Loucy (cell line): ENCODE measurements at regions not wholly inside any gene's neighbourhood (a gene's known extent, or its start where the extent isn't known, plus 50 kb on each side); places are given as distances from the start of the nearest gene placed in this dataset.
A peak's percentile ranks its signal among the peaks of the same experiment; 100 is the strongest.

ENCODE experiments used
- H2AFZ ChIP-seq: fragments of 200-600 bp; sonication (generic); 2 replicates; pipeline ENCODE4 v1.6.0; 2016; ENCODE audit warnings: antibody characterized with exemption, mild to moderate bottlenecking, low read length, moderate library complexity
- H3F3A ChIP-seq: fragments of 200-600 bp; 2 replicates; pipeline ENCODE4 v1.6.0; 2016; ENCODE audit warnings: antibody characterized with exemption, low read depth, mild to moderate bottlenecking
- H3K27me3 ChIP-seq: fragments of 200-600 bp; sonication (generic); 2 replicates; pipeline ENCODE4 v1.6.1; 2014; ENCODE audit warnings: low read length, mild to moderate bottlenecking; ENCODE audit not compliant: insufficient read depth, poor library complexity, severe bottlenecking
- H3K36me3 ChIP-seq: fragments of 200-600 bp; sonication (generic); 2 replicates; pipeline ENCODE4 v1.6.1; 2016; ENCODE audit warnings: low read length; ENCODE audit not compliant: insufficient read depth
- H3K4me1 ChIP-seq: fragments of 200-600 bp; sonication (generic); 2 replicates; pipeline ENCODE4 v1.5.1; 2014; ENCODE audit warnings: low read length, mild to moderate bottlenecking; ENCODE audit not compliant: insufficient read depth, poor library complexity, severe bottlenecking
- H3K4me2 ChIP-seq: fragments of 200-600 bp; sonication (generic); 2 replicates; pipeline ENCODE4 v1.6.0; 2014; ENCODE audit warnings: antibody characterized with exemption, low read length, low read depth, mild to moderate bottlenecking; ENCODE audit not compliant: poor library complexity, severe bottlenecking
- H3K4me3 ChIP-seq: fragments of 200-600 bp; sonication (generic); 2 replicates; pipeline ENCODE4 v1.5.1; 2014; ENCODE audit warnings: low read length, mild to moderate bottlenecking, mixed read lengths; ENCODE audit not compliant: poor library complexity, severe bottlenecking
- H3K79me2 ChIP-seq: fragments of 200-600 bp; sonication (generic); 2 replicates; pipeline ENCODE4 v1.6.1; 2014; ENCODE audit warnings: low read length; ENCODE audit not compliant: insufficient read depth
- H3K9ac ChIP-seq: fragments of 200-600 bp; sonication (generic); 2 replicates; pipeline ENCODE4 v1.6.0; 2014; ENCODE audit warnings: mild to moderate bottlenecking, low read depth, low read length, moderate library complexity; ENCODE audit not compliant: poor library complexity, severe bottlenecking
- H3K9me2 ChIP-seq: fragments of 200-600 bp; sonication (generic); replicated peaks from 2 replicates; pipeline ENCODE4 v1.6.1; 2016; ENCODE audit warnings: low read depth, low read length, mixed read lengths
- H3K9me3 ChIP-seq: fragments of 200-600 bp; sonication (generic); 2 replicates; pipeline ENCODE4 v1.6.1; 2014; ENCODE audit warnings: mild to moderate bottlenecking, antibody characterized with exemption, low read length, low read depth; ENCODE audit not compliant: insufficient read depth
- H4K20me1 ChIP-seq: fragments of 200-600 bp; sonication (generic); 2 replicates; pipeline ENCODE4 v1.6.0; 2014; ENCODE audit warnings: antibody characterized with exemption, low read length, mild to moderate bottlenecking; ENCODE audit not compliant: insufficient read depth, poor library complexity, severe bottlenecking
- EZH2phosphoT487 ChIP-seq: fragments of 200-600 bp; IDR thresholded peaks from 2 replicates; pipeline ENCODE4 v1.6.1; 2018; ENCODE audit warnings: antibody characterized with exemption, mild to moderate bottlenecking, moderate library complexity, borderline replicate concordance
- TF ChIP-seq, protein P1 (sequence below): fragments of 200-600 bp; sonication (generic); conservative IDR thresholded peaks from 2 replicates; pipeline ENCODE4 v1.5.1; 2014; ENCODE audit warnings: mild to moderate bottlenecking, antibody characterized with exemption, low read length

DNA sequence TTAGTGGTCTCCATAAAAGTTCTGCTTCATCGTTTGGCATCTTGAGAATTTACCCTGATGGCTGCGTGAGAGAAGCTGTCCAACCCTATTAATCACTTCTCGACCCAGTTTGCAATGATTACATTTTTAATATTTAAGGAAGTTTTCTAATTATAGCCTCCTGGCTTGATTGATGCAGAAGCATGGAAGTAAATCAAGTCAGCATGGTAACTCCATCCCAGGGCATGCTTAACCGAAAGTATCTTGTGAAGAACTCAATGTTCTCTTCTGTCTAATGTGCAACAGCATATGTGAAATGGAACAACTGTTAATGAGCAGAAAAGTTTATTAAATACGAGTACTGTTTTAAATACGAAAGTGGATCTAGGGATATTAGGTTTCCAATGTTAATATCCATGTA, 278.9 kb upstream of the CD180 start:
- H3K9ac ChIP-seq = no peak overlapping the region
- no peaks in the 10 kb centered on the region for H3K27me3 ChIP-seq
- no peaks in the 10 kb centered on the region for H3F3A ChIP-seq
- no peak overlapping the region for H3K4me3 ChIP-seq
- H4K20me1 ChIP-seq = no peaks in the 10 kb centered on the region
- peak overlapping the region; percentile 37; the same call in 1 of the 2 replicates for H2AFZ ChIP-seq
- H3K79me2 ChIP-seq = no peaks in the 10 kb centered on the region
- H3K4me1 ChIP-seq = no peaks in the 10 kb centered on the region
- no peaks in the 10 kb centered on the region for H3K36me3 ChIP-seq
- H3K4me2 ChIP-seq = no peak overlapping the region
- H3K9me3 ChIP-seq = no peaks in the 10 kb centered on the region
- TF ChIP-seq EZH2phosphoT487 = no peak
- TF ChIP-seq, protein P1, sequence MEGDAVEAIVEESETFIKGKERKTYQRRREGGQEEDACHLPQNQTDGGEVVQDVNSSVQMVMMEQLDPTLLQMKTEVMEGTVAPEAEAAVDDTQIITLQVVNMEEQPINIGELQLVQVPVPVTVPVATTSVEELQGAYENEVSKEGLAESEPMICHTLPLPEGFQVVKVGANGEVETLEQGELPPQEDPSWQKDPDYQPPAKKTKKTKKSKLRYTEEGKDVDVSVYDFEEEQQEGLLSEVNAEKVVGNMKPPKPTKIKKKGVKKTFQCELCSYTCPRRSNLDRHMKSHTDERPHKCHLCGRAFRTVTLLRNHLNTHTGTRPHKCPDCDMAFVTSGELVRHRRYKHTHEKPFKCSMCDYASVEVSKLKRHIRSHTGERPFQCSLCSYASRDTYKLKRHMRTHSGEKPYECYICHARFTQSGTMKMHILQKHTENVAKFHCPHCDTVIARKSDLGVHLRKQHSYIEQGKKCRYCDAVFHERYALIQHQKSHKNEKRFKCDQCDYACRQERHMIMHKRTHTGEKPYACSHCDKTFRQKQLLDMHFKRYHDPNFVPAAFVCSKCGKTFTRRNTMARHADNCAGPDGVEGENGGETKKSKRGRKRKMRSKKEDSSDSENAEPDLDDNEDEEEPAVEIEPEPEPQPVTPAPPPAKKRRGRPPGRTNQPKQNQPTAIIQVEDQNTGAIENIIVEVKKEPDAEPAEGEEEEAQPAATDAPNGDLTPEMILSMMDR = no peak
- H3K9me2 ChIP-seq = no peaks in the 10 kb centered on the region

DNA sequence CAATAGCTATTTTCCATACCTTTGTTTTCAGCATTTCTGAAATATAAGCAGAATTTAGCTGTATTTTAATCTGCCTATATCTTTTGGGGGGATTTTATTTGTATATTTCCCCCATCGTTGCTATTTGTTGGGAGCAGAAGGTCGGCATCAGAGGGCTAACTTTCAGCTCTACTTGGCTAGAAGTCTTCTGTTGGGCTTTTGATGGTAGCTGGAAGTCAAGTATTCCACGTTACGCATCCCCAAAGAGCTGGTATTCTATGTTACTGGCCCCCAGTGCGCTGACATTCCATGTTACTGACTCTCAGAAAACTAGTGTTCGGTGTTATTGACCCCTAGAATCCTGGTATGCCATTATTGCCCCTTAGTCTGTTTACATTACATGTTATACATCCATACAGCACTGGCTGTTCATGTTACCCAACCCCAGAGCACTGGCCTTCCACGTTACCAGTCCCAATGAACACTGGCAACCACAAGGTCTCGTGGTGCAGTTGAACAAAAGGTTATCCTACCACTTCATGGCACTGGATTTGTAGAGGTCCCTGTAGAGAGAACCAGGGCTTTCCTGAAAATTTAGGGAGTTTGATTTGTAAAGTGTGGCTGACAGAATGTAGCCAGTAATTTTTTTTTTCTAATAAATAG, 278.1 kb upstream of the CD180 start:
- H3K36me3 ChIP-seq = no peaks in the 10 kb centered on the region
- no peaks in the 10 kb centered on the region for H3K4me1 ChIP-seq
- H3F3A ChIP-seq = no peaks in the 10 kb centered on the region
- no peak overlapping the region for H2AFZ ChIP-seq
- H3K4me3 ChIP-seq = no peak overlapping the region
- H3K79me2 ChIP-seq = no peaks in the 10 kb centered on the region
- H4K20me1 ChIP-seq = no peaks in the 10 kb centered on the region
- H3K9me3 ChIP-seq = no peaks in the 10 kb centered on the region
- H3K9me2 ChIP-seq = no peaks in the 10 kb centered on the region
- no peaks in the 10 kb centered on the region for H3K27me3 ChIP-seq
- H3K4me2 ChIP-seq = no peak overlapping the region
- H3K9ac ChIP-seq = no peak overlapping the region
- TF ChIP-seq, protein P1 = no peak
- no peak for TF ChIP-seq EZH2phosphoT487

DNA sequence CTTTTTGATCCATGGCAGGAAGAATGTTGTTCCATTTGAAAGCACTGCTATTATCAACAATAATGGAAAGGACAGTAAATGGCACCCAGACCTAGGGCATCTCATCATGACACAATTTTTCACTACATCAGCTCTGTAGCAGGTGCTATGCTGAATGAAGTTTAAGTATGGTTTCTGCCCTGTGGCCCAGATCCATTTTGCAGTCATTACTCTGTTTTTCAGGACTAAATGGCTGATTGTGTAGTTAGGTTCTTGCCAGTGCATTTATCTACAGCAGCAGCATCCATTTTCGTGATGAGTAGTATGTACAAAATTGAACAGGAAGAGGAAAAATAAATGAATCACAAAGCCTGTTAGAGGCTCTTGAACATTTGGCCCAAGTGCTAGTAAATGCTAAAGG, 270.5 kb upstream of the CD180 start:
- H2AFZ ChIP-seq = no peak overlapping the region
- no peaks in the 10 kb centered on the region for H3K79me2 ChIP-seq
- H3K27me3 ChIP-seq = no peaks in the 10 kb centered on the region
- H3K4me2 ChIP-seq = no peak overlapping the region
- no peak overlapping the region for H3K4me3 ChIP-seq
- H4K20me1 ChIP-seq = no peaks in the 10 kb centered on the region
- H3F3A ChIP-seq = no peaks in the 10 kb centered on the region
- no peak for TF ChIP-seq EZH2phosphoT487
- TF ChIP-seq, protein P1 = no peak
- H3K9ac ChIP-seq = no peak overlapping the region
- H3K9me2 ChIP-seq = no peaks in the 10 kb centered on the region
- H3K4me1 ChIP-seq = peaks cover 6% of the 10 kb centered on the region
- no peaks in the 10 kb centered on the region for H3K36me3 ChIP-seq
- no peaks in the 10 kb centered on the region for H3K9me3 ChIP-seq
